HG02798 (cell line): ENCODE measurements at regions not wholly inside any gene's neighbourhood (a gene's known extent, or its start where the extent isn't known, plus 50 kb on each side); places are given as distances from the start of the nearest gene placed in this dataset.

Source experiments
- ATAC-seq: cut with Tn5 transposase; IDR thresholded peaks from one replicate; pipeline ENCODE4 v1.9.1; 2021; ENCODE audit warnings: mild to moderate bottlenecking; ENCODE audit not compliant: unreplicated experiment, poor library complexity

- ATAC-seq: no peak
Measured at GRCh38 chr19:30167206-30167868, 204.8 kb upstream of the ZNF536 start.

GRCh38 chr19:30167976-30168635 lies 204.1 kb upstream of the ZNF536 start:
- no peak for ATAC-seq

GRCh38 chr19:30168760-30169159 lies 203.4 kb upstream of the ZNF536 start:
- ATAC-seq: no peak

- ATAC-seq: no peak
Measured at GRCh38 chr19:30169196-30169900, 202.8 kb upstream of the ZNF536 start.

- no peak for ATAC-seq
Measured at GRCh38 chr19:30170081-30170480, 202.1 kb upstream of the ZNF536 start.

- no peak for ATAC-seq
Measured at GRCh38 chr19:30170495-30171137, 201.6 kb upstream of the ZNF536 start.

- ATAC-seq: no peak
Measured at GRCh38 chr19:30171138-30171635, 201.0 kb upstream of the ZNF536 start.

- ATAC-seq: no peak
Measured at GRCh38 chr19:30171795-30172612, 200.2 kb upstream of the ZNF536 start.

- no peak for ATAC-seq
Measured at GRCh38 chr19:30172613-30173242, 199.5 kb upstream of the ZNF536 start.

GRCh38 chr19:30173593-30174356 lies 198.4 kb upstream of the ZNF536 start:
- ATAC-seq: no peak

GRCh38 chr19:30174357-30174645 lies 197.9 kb upstream of the ZNF536 start:
- no peak for ATAC-seq

GRCh38 chr19:30174791-30175190 lies 197.4 kb upstream of the ZNF536 start:
- ATAC-seq: no peak

GRCh38 chr19:30175987-30176386 lies 196.2 kb upstream of the ZNF536 start:
- ATAC-seq: no peak

GRCh38 chr19:30178721-30179402 lies 193.3 kb upstream of the ZNF536 start:
- ATAC-seq: no peak

- no peak for ATAC-seq
Measured at GRCh38 chr19:30180691-30181090, 191.5 kb upstream of the ZNF536 start.

GRCh38 chr19:30183807-30184490 lies 188.2 kb upstream of the ZNF536 start:
- no peak for ATAC-seq

- ATAC-seq: no peak
Measured at GRCh38 chr19:30202060-30202600, 170.1 kb upstream of the ZNF536 start.

- no peak for ATAC-seq
Measured at GRCh38 chr19:30204721-30205120, 167.5 kb upstream of the ZNF536 start.
